ENCODE measurements at regions not wholly inside any gene's neighbourhood (a gene's known extent, or its start where the extent isn't known, plus 50 kb on each side); places are given as distances from the start of the nearest gene placed in this dataset.

DNA sequence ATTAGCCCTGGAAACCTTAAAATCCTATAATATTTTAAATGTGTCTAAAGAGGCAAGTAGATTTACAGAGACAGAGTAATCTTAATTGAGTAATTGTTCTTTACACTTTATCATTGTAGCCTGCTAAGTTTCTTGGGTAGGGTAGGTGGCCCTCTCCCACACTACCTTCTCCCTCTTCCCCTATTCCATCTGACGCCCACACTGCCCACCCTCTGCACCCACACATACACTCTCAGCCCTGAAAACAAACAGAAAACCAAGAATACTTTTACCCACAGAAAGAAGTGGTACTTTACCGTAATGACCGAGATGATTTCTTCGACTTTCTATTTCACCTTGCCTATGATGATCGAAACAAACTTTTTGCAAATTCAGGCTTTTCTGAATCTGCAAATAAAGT is 320.4 kb upstream of the OBI1 start:
- no peak for DNase-seq (ENCODE audit: low read depth)

- DNase-seq (ENCODE audit: low read depth) = peak; percentile 58
Measured at GRCh38 chr13:78978381-78978998, 319.5 kb upstream of the OBI1 start.

DNA sequence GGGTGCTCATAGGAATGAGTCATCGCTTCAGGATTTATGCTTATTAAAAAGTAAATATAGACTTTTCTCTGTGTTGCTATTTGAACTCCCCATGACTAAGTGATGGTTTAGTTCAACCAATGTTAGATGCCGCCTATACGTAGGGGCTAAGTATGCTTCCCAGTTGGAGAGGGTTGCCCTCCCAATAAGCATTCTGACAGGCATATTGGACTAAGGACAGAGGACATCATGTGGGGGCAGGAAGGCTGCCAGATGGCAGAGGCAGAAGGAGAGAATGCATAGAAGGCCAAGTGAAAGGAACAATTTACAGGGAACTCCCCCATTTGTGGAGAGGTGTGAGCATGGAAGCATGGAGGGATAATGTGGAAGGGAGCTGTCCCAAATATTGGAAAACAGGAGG is 318.4 kb upstream of the OBI1 start:
- no peak for DNase-seq (ENCODE audit: low read depth)

- no peak for DNase-seq (ENCODE audit: low read depth)
Measured at GRCh38 chr13:78976696-78977095, 317.7 kb upstream of the OBI1 start.

DNA sequence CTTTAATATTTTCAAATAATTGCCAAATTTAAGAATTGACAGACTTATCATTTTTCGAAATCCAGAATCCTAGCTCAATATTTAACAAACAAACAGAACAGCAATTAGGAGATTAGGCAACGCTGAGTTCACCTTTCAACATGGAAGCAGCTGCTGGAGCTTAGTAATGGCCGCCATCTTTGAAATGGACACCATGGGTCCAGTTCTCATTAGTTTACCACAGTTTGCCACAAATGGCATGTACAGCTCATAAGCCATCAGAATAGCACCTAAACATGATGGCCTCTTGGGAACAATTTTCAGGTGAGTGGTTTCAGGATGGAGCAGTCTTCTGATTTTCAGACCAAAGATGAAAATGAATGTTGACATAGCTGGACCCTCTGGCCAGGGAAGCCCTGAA is 313.6 kb upstream of the OBI1 start:
- no peak for DNase-seq (ENCODE audit: low read depth)

GRCh38 chr13:78971355-78972025 is 312.5 kb upstream of the OBI1 start:
- no peak for DNase-seq (ENCODE audit: low read depth)

- DNase-seq (ENCODE audit: low read depth) = no peak
Measured at GRCh38 chr13:78960881-78961280, 301.9 kb upstream of the OBI1 start.

- no peak for DNase-seq (ENCODE audit: low read depth)
Measured at GRCh38 chr13:78958006-78958405, 299.1 kb upstream of the OBI1 start.

- DNase-seq (ENCODE audit: low read depth) = no peak
Measured at GRCh38 chr13:78940455-78941130, 281.6 kb upstream of the OBI1 start.

DNA sequence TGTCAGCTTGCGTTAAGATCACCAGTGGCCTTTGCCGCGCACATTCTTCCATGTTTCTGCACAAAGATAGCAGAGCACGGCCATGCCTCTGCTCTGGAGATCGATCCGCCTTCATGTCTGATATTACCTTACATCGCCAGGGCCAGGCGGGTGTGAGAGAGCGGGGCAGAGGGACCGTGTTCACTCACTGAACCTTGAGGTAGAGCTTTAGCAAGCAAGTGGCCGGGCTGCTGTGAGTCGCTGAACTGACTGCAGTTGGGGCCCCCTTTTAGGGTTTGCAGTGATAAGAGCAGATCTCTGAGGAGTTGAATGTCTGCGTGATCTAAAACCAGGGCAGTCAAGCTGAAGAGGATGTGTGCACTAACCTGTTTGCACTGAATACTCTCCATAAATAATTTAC is 275.4 kb upstream of the OBI1 start:
- no peak for DNase-seq (ENCODE audit: low read depth)

GRCh38 chr13:78915015-78915414 is 256.1 kb upstream of the OBI1 start:
- no peak for DNase-seq (ENCODE audit: low read depth)

GRCh38 chr13:78913656-78914055 is 254.7 kb upstream of the OBI1 start:
- DNase-seq (ENCODE audit: low read depth) = no peak

DNA sequence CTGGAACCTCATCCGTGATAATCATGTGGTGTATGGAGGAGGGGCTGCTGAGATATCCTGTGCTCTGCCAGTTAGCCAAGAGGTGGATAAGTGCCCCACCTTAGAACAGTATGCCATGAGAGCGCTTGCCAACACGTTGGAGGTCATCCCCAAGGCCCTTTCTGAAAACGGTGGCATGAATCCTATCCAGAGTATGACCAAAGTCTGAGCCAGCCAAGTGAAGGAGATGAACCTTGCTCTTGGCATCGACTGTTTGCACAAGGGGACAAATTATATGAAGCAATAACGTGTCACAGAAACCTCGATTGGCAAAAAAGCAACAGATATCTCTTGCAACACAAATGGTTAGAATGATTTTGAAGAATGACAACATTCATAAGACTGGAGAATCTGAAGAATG is 251.2 kb upstream of the OBI1 start:
- DNase-seq (ENCODE audit: low read depth) = no peak

DNA sequence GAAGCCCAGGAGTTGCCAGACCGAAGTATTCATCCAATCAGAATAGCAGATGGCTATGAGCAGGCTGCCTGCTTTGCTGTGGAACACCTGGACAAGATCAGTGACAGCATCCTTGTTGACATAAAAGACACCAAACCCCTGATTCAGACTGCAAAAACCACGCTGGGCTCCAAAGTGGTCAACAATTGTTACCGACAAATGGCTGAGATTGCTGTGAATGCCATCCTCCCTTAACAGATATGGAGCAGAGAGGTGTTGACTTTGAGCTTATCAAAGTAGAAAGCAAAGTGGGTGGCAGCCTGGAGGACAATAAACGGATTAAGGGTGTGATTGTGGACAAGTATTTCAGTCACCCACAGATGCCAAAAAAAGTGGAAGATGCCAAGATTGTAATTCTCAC is 250.3 kb upstream of the OBI1 start:
- no peak for DNase-seq (ENCODE audit: low read depth)

DNA sequence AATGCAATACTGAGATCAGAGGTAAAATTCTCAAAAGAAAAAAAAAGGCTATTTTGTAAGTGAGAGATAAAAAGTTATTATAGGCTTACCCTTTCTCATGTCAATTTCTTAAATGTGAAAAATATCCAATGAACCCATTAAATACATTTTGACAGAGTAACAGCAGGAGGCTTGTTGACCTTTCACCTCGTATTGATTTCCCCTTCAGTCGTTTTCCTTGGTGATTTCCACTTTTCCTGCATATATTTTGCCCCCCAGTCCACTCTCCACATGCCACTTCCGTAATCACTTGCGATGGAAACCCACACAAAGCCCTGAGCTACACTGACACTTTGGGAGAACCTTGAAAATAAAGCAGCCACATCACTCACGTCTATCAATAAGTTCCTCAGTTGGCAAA is 248.1 kb upstream of the OBI1 start:
- no peak for DNase-seq (ENCODE audit: low read depth)

GRCh38 chr13:78897200-78897599 is 238.2 kb upstream of the OBI1 start:
- no peak for DNase-seq (ENCODE audit: low read depth)

DNA sequence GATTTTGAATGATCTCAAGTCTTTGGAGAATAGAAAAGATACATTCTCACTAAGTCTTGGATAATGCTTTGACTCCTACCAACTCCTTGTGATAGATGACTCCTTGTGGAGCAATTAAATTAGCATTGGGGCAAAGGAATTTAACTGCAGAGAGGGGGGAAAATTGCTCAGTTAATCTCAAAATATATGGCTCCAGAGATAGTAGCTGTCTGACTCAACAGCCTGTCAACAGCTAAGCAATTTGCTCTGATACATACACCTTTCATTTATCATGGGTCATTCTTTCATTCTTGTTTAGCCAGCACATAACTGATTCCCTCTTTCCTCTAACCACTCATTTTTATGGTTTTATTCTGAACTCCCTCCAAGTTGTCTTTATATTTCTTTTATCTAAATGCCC is 225.6 kb upstream of the OBI1 start:
- DNase-seq (ENCODE audit: low read depth) = no peak

- no peak for DNase-seq (ENCODE audit: low read depth)
Measured at GRCh38 chr13:78881751-78882150, 222.8 kb upstream of the OBI1 start.

- no peak for DNase-seq (ENCODE audit: low read depth)
Measured at GRCh38 chr13:78881054-78881453, 222.1 kb upstream of the OBI1 start.

DNA sequence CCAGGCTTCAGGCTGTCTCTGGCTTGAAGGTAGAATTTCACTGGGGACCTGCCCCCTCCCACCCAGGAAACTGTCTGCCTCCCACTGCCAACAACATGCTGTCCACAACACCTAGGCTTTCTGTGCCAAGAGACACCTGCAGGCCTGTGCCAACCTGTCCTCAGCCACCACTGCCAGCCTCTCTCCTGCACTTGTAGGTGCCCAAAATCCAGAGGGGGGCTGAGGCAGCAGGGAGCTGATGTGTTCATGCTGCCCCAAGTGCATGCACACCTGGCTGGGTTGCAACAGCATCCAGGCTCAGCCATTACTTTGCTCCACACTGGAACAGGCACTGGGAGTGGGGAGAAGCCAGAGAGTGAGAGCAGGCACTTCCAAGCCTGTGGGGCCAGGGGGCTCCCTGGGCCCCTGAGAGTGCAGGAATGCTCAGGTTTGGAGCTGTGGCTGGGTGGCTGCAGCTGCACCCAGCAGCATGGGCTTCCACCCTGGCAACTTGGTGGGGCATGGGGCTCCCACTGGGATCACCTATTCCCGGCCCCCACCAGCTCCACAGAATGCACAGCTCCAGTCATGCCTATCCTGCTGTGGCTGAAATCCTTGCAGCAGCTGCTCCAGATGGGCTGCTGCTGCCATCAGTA is 218.1 kb upstream of the OBI1 start:
- no peak for DNase-seq (ENCODE audit: low read depth)

DNA sequence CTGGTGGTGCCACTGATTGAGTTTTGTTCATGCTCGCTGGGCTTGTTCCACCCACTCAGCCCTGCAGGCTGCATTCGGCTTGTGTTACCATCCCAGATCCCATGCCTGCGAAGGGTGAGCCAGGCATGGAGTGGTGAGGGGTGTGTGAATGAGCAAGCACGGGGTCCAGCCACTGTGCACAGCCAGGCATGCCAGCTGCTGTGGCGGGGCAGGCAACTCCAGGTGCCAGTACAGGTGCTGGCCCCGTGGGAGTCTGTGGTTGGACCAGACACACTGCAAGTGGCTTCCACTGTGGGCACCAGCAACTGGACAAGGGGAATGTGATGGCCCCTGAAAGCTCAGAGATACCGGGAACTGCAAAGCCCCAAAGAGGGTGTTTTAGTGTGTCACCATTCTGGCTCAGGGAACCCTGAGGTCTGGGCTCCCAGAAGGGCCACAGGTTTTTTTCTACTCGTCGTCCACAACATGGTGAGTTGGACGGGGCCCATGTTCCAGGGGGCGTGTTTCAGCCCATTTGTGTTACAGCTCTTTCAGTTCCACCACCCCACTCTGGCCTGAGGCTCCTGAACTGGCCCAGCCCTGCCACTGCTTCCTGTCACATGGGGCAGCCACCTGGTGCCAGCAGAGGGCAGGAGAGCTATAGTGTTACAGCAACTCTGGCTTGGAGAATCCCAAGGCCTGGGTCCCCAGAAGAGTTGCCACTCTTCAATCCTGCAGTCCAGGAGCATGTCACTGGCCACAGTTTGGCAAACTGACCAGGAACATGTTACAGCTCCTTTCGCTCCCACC is 217.0 kb upstream of the OBI1 start:
- DNase-seq (ENCODE audit: low read depth) = no peak

DNA sequence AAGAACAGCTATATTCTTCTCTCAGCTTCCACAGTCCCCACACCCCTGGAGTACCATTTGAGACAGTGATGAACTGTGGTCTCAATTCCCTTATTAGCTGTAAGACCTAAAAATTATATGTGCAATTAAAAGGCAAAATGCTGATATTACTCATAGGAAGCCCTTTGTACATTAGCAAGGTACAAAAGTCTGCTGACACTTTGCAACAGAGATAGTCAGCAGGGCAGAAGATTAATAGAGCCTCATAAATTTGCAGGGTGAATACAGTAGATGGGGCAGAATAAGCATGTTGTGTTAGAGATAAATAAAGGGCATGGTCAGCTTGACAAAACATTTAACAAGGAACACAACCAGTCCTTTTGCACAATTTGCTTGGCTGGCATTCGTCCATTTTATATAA is 210.0 kb upstream of the OBI1 start:
- no peak for DNase-seq (ENCODE audit: low read depth)

Measured in EH (cell line).